RWPE2 (cell line): ENCODE measurements at regions not wholly inside any gene's neighbourhood (a gene's known extent, or its start where the extent isn't known, plus 50 kb on each side); places are given as distances from the start of the nearest gene placed in this dataset.

ENCODE experiments used
- ATAC-seq: fragments of 200-7000 bp; cut with Tn5 transposase; 3 replicates; pipeline ENCODE4 v1.9.1; 2021; ENCODE audit warnings: low read depth
- DNase-seq: peaks from one replicate; pipeline ENCODE4 v3.0.0-alpha.2; 2020; ENCODE audit warnings: low spot score
- H3K27ac ChIP-seq: fragments of 450-650 bp; 2 replicates; pipeline ENCODE4 v1.5.1; 2017; ENCODE audit warnings: mild to moderate bottlenecking; ENCODE audit not compliant: poor library complexity, severe bottlenecking
- H3K27me3 ChIP-seq: fragments of 250-450 bp; sonication (Bioruptor Pico); 2 replicates; pipeline ENCODE4 v1.5.1; 2021; ENCODE audit warnings: mild to moderate bottlenecking, moderate library complexity; ENCODE audit not compliant: insufficient read depth, poor library complexity, severe bottlenecking
- H3K36me3 ChIP-seq: fragments of 250-450 bp; sonication (Bioruptor Pico); 2 replicates; pipeline ENCODE4 v1.5.1; 2020; ENCODE audit warnings: low read depth, mild to moderate bottlenecking, moderate library complexity
- H3K4me1 ChIP-seq: fragments of 250-450 bp; sonication (Bioruptor Pico); 2 replicates; pipeline ENCODE4 v1.5.1; 2021; ENCODE audit warnings: mild to moderate bottlenecking, moderate library complexity; ENCODE audit not compliant: insufficient read depth, poor library complexity, severe bottlenecking
- H3K4me3 ChIP-seq: fragments of 250-450 bp; sonication (Bioruptor Pico); 2 replicates; pipeline ENCODE4 v1.5.1; 2021; ENCODE audit warnings: mild to moderate bottlenecking, moderate library complexity; ENCODE audit not compliant: severe bottlenecking
- H3K9me3 ChIP-seq: fragments of 250-450 bp; sonication (Bioruptor Pico); 2 replicates; pipeline ENCODE4 v1.5.1; 2021; ENCODE audit warnings: mild to moderate bottlenecking, moderate library complexity; ENCODE audit not compliant: severe bottlenecking
- TF ChIP-seq, protein P1 (sequence below): fragments of 450-650 bp; IDR thresholded peaks from one replicate; pipeline ENCODE4 v1.5.1; 2017; ENCODE audit warnings: mild to moderate bottlenecking, moderate library complexity; ENCODE audit not compliant: poor library complexity, severe bottlenecking

DNA sequence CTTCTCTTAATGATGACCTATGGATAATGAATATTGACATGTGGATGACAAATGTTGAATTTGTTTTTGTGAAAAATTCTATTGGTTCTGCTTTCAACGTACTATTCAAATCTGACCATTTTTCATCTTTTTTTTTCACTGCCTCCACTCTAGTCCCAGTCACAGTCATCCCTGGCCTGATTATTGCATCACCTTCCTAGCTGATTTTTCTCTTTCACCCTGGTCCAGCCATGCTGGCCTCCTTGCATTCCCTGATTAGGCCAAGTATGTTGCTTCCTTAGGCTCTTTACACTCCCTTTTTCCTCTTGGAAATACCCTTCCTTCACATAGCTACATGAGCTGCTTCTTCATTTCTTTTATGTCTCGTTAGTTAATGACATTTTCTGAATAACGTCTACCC, 58.1 kb upstream of the MAP9 start:
- ATAC-seq (no peak), DNase-seq (no peak)
- no peaks in the 10 kb centered on the region for H3K9me3 ChIP-seq
- TF ChIP-seq, protein P1, sequence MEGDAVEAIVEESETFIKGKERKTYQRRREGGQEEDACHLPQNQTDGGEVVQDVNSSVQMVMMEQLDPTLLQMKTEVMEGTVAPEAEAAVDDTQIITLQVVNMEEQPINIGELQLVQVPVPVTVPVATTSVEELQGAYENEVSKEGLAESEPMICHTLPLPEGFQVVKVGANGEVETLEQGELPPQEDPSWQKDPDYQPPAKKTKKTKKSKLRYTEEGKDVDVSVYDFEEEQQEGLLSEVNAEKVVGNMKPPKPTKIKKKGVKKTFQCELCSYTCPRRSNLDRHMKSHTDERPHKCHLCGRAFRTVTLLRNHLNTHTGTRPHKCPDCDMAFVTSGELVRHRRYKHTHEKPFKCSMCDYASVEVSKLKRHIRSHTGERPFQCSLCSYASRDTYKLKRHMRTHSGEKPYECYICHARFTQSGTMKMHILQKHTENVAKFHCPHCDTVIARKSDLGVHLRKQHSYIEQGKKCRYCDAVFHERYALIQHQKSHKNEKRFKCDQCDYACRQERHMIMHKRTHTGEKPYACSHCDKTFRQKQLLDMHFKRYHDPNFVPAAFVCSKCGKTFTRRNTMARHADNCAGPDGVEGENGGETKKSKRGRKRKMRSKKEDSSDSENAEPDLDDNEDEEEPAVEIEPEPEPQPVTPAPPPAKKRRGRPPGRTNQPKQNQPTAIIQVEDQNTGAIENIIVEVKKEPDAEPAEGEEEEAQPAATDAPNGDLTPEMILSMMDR: no peak
- peak overlapping the region; percentile 91 for H3K27ac ChIP-seq
- H3K27me3 ChIP-seq: no peaks in the 10 kb centered on the region
- H3K4me3 ChIP-seq: no peak overlapping the region
- peaks cover 26% of the 10 kb centered on the region for H3K4me1 ChIP-seq
- no peaks in the 10 kb centered on the region for H3K36me3 ChIP-seq

DNA sequence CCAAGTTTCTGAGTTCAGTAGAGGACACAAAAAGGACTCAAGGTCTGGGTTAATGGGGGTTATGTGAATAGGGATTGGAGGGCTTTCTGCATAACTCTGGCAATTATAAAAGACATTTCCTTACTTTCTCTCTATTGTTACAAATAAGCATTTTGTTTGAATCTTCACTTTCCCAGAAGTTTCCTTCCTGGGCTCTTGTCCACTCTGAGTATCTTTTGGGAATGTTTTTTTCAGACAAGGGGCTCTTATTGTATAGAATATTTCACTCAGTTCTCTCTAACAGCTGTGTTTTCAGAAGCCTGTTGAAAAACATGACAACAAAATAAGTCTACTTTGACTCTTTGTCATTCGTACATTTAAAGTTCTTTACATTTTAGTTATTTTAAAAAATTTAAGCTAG, 57.6 kb upstream of the MAP9 start:
- H3K27ac ChIP-seq: peak overlapping the region; percentile 91
- DNase-seq: no peak
- peaks cover 26% of the 10 kb centered on the region for H3K4me1 ChIP-seq
- H3K27me3 ChIP-seq: no peaks in the 10 kb centered on the region
- ATAC-seq: no peak
- TF ChIP-seq, protein P1: no peak
- no peaks in the 10 kb centered on the region for H3K9me3 ChIP-seq
- H3K36me3 ChIP-seq: no peaks in the 10 kb centered on the region
- no peak overlapping the region for H3K4me3 ChIP-seq

DNA sequence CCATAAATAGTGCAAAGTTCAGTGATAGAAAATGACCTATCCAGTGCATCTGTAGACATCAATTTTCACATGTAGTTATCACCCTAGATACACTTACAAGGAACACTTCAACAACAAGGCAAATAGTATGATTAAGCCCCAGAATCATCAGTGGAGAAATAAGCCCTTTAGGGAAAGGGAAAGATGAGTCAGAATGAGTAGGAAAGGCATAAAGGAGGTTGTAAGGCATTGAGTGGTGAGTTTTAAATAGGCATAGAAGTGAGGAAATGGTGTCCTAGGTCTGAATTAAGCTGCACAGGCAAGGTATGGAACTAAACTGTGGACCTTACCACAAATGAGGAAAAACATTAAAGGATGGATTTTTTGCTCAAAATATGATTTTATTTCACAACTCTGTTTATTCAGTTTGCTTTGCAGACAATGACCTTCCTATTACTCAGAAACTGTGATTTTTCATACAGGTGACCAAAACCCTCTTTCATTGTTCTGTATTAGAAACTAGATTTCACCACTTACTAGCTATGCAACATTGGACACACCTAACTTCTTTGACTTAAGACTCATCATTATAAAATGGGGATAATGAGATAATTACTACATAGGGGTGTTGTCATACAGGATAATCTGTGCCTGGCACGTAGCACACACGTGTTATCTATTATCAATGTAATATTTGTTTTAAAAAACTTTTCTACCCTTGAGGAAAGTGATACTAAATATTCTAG, 57.0 kb upstream of the MAP9 start:
- ATAC-seq (peak; percentile 96), DNase-seq (no peak)
- H3K4me3 ChIP-seq: no peak overlapping the region
- no peaks in the 10 kb centered on the region for H3K9me3 ChIP-seq
- no peaks in the 10 kb centered on the region for H3K36me3 ChIP-seq
- TF ChIP-seq, protein P1: no peak
- H3K4me1 ChIP-seq: peaks cover 26% of the 10 kb centered on the region
- peak overlapping the region; percentile 91 for H3K27ac ChIP-seq
- no peaks in the 10 kb centered on the region for H3K27me3 ChIP-seq

DNA sequence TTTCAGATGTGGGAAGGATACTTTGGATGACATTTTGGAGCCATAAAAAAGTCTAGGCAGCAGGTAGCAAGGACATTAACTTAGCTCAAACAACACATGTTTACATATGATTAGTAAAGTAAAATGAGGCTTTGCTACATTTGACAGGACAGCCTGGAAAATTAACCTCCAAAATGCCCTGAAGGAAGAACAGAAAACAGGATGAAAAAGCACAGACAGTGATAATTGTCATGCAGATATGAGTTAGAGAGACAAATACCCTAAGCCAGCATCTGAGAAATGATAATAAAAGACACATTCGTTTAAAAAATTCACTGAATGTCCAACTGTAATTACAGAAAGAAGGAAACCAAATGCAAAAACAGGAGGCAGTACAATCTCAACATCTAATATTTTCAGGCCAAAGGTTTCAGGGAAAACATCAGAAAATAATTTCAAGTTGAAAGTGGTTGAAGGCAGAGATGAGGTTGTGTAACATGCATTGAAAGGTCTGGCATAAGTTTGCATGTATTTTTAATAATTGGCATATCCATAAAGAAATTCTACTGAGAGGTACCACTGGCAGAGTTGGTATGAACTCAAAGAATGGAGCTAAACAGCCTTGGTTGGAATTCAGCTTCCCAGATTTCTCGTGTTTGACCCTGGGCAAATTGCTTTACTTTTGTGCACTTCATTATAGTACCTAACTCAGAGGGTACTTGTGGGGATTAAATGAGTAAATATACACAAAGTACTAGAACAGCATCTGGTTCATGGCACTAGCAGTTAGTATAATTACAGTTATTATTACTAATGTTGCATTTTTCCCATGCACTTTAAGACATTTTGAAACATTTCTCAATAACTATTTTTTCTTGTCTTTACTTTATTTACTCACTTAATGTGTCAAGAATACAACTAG, 54.4 kb upstream of the MAP9 start:
- H3K27ac ChIP-seq: no peak overlapping the region
- DNase-seq (no peak), ATAC-seq (no peak)
- no peaks in the 10 kb centered on the region for H3K9me3 ChIP-seq
- no peak overlapping the region for H3K4me3 ChIP-seq
- H3K4me1 ChIP-seq: peaks cover 26% of the 10 kb centered on the region
- TF ChIP-seq, protein P1: no peak
- no peaks in the 10 kb centered on the region for H3K36me3 ChIP-seq
- H3K27me3 ChIP-seq: no peaks in the 10 kb centered on the region

DNA sequence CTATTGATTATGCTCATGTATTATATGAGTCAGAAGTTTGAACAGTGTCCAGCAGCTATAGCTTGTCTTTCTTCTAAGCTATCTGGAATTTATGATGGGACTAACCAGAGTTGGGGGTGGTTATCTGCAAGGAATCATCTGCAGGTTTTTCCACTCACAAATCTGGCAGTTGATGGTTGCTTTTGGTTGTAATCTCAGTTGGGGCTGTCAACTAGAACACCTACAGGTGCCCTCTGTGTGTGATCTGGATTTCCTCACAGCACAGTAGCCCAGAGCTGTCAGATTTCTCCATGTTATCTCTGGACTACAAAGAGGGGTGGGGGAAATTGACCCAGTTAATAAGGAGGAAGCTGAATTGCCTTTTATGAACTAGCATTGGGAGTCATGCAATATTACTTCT, 51.4 kb upstream of the MAP9 start:
- TF ChIP-seq, protein P1: no peak
- H3K27ac ChIP-seq: no peak overlapping the region
- ATAC-seq (no peak), DNase-seq (no peak)
- H3K4me3 ChIP-seq: no peak overlapping the region
- no peaks in the 10 kb centered on the region for H3K9me3 ChIP-seq
- no peaks in the 10 kb centered on the region for H3K27me3 ChIP-seq
- H3K4me1 ChIP-seq: peaks cover 6% of the 10 kb centered on the region
- no peaks in the 10 kb centered on the region for H3K36me3 ChIP-seq
